ENCODE measurements at regions not wholly inside any gene's neighbourhood (a gene's known extent, or its start where the extent isn't known, plus 50 kb on each side); places are given as distances from the start of the nearest gene placed in this dataset.

- no peak for DNase-seq
Observed at GRCh38 chr6:80480421-80481157, 374.1 kb downstream of the BCKDHB start.

- DNase-seq = no peak
Observed at GRCh38 chr6:80478030-80478429, 371.6 kb downstream of the BCKDHB start.

GRCh38 chr6:80477591-80477990 is 371.1 kb downstream of the BCKDHB start:
- DNase-seq = no peak

- DNase-seq = no peak
Observed at GRCh38 chr6:80472271-80472670, 365.8 kb downstream of the BCKDHB start.

- DNase-seq = no peak
Observed at GRCh38 chr6:80469977-80470376, 363.5 kb downstream of the BCKDHB start.

GRCh38 chr6:80468398-80468797 is 361.9 kb downstream of the BCKDHB start:
- no peak for DNase-seq

- DNase-seq = no peak
Observed at GRCh38 chr6:80467408-80467807, 360.9 kb downstream of the BCKDHB start.

GRCh38 chr6:80466981-80467380 is 360.5 kb downstream of the BCKDHB start:
- DNase-seq = no peak

- DNase-seq = no peak
Observed at GRCh38 chr6:80465513-80465912, 359.0 kb downstream of the BCKDHB start.

- no peak for DNase-seq
Observed at GRCh38 chr6:80464901-80465300, 358.4 kb downstream of the BCKDHB start.

GRCh38 chr6:80463197-80463596 is 356.7 kb downstream of the BCKDHB start:
- DNase-seq = no peak

GRCh38 chr6:80460257-80460865 is 353.9 kb downstream of the BCKDHB start:
- DNase-seq = no peak

GRCh38 chr6:80457439-80457933 is 351.0 kb downstream of the BCKDHB start:
- no peak for DNase-seq

GRCh38 chr6:80456724-80457438 is 350.4 kb downstream of the BCKDHB start:
- DNase-seq = no peak

- DNase-seq = no peak
Observed at GRCh38 chr6:80454661-80455365, 348.3 kb downstream of the BCKDHB start.

- peak; percentile 6 for DNase-seq
Observed at GRCh38 chr6:80454197-80454596, 347.7 kb downstream of the BCKDHB start.

- no peak for DNase-seq
Observed at GRCh38 chr6:80449726-80450125, 343.3 kb downstream of the BCKDHB start.

GRCh38 chr6:80446454-80447045 is 340.1 kb downstream of the BCKDHB start:
- no peak for DNase-seq

- no peak for DNase-seq
Observed at GRCh38 chr6:80445751-80446150, 339.3 kb downstream of the BCKDHB start.

GRCh38 chr6:80442366-80442765 is 335.9 kb downstream of the BCKDHB start:
- no peak for DNase-seq

- no peak for DNase-seq
Observed at GRCh38 chr6:80441131-80441530, 334.7 kb downstream of the BCKDHB start.

GRCh38 chr6:80440496-80441115 is 334.1 kb downstream of the BCKDHB start:
- DNase-seq = no peak
